H1 (cell line): ENCODE measurements at regions not wholly inside any gene's neighbourhood (a gene's known extent, or its start where the extent isn't known, plus 50 kb on each side); places are given as distances from the start of the nearest gene placed in this dataset.

ENCODE experiments used
- CHD7 ChIP-seq: fragments of 300-600 bp; sonication (generic); IDR thresholded peaks from 2 replicates; pipeline ENCODE4 v1.7.1; 2012; ENCODE audit warnings: low read length, moderate library complexity, mild to moderate bottlenecking, inconsistent platforms; ENCODE audit not compliant: insufficient replicate concordance
- CREB1 ChIP-seq: IDR thresholded peaks from 2 replicates; pipeline ENCODE4 v1.6.1; 2012; ENCODE audit warnings: inconsistent platforms
- JUND ChIP-seq: IDR thresholded peaks from 2 replicates; pipeline ENCODE4 v1.6.1; 2011; ENCODE audit warnings: mild to moderate bottlenecking, improper control_type of control experiment, low read length
- SP2 ChIP-seq: IDR thresholded peaks from 2 replicates; pipeline ENCODE4 v1.6.1; 2012; ENCODE audit warnings: mild to moderate bottlenecking, low read length, inconsistent platforms
- TF ChIP-seq, protein P1 (sequence below): IDR thresholded peaks from 2 replicates; pipeline ENCODE4 v1.6.1; 2012; ENCODE audit warnings: low read length, inconsistent platforms

- TF ChIP-seq CHD7 (no peak), CREB1 (no peak), JUND (no peak), SP2 (no peak)
- TF ChIP-seq, protein P1, sequence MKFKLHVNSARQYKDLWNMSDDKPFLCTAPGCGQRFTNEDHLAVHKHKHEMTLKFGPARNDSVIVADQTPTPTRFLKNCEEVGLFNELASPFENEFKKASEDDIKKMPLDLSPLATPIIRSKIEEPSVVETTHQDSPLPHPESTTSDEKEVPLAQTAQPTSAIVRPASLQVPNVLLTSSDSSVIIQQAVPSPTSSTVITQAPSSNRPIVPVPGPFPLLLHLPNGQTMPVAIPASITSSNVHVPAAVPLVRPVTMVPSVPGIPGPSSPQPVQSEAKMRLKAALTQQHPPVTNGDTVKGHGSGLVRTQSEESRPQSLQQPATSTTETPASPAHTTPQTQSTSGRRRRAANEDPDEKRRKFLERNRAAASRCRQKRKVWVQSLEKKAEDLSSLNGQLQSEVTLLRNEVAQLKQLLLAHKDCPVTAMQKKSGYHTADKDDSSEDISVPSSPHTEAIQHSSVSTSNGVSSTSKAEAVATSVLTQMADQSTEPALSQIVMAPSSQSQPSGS, result no peak
- TF ChIP-seq, all 59 proteins: peak for 0
Measured at GRCh38 chr10:78742730-78743615, 325.8 kb upstream of the ZMIZ1 start (continued).
